HG02840 (cell line): ENCODE measurements at regions not wholly inside any gene's neighbourhood (a gene's known extent, or its start where the extent isn't known, plus 50 kb on each side); places are given as distances from the start of the nearest gene placed in this dataset.

ENCODE experiments used
- ATAC-seq: cut with Tn5 transposase; IDR thresholded peaks from one replicate; pipeline ENCODE4 v1.9.1; 2021; ENCODE audit warnings: mild to moderate bottlenecking, moderate library complexity, moderate number of reproducible peaks; ENCODE audit not compliant: unreplicated experiment, low FRiP score

GRCh38 chr18:45456090-45457021, 158.9 kb upstream of the SLC14A2 start:
- no peak for ATAC-seq

GRCh38 chr18:45458033-45458432, 157.2 kb upstream of the SLC14A2 start:
- ATAC-seq, result no peak

DNA sequence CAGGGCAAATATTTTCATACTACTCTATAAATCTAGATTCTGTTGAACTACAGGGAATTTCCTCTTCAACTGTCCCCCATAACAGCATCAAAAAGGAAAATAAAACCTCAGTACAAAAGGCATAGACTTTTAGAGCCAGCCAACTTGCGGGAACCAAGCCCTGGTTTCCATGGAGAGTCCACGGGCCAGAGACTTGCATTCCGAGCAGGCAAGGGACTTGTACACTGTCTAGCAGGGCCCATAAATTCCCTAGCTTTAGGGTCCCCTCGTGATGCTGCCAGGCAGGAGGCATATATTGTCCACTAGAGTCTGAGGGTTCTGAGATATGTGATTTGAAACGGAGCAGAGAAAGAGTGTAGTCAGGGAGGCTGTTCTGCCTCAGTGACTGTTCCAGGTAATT, 153.1 kb upstream of the SLC14A2 start:
- no peak for ATAC-seq

DNA sequence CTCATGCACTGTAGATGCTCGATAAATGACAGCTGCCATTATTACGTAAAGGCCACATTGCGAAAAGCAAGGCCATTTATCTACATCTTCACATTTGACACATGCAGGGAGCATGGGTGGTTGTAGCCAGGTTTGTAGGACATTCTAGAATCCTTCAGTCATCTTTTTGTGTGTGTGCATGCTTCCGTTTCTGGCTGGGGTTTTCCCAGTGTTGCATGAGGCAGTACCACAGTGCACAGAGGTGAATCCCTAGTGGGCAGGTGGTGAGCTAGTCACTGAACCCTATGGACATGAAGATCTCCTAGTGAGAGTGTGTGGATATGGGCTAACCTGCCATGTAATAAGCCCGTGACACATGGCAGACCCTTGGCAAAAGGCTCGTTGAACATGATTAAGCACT, 151.8 kb upstream of the SLC14A2 start:
- ATAC-seq, result no peak

GRCh38 chr18:45464619-45465018, 150.7 kb upstream of the SLC14A2 start:
- no peak for ATAC-seq

- ATAC-seq, result no peak
Observed at GRCh38 chr18:45467293-45467692, 148.0 kb upstream of the SLC14A2 start.

DNA sequence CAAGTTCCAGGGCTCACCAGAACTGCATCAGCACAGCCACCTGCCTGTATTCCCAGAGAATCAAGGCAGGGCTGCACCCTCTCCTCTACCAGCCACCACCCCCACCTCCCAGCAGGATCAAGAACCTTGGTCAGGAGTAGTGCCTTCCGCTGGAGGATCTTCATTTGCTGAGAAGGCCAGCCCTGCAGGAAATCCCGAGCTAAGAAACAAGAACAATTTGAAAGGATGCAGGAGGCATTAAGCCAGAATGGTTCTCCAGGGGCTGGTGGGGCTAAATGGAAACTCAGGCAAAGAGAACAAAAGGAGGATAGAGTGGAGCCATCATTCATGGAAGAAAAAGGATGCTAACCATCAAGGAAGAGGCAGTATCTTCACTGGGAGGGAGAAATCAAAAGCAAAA, 147.3 kb upstream of the SLC14A2 start:
- no peak for ATAC-seq

- no peak for ATAC-seq
Observed at GRCh38 chr18:45478889-45479288, 136.4 kb upstream of the SLC14A2 start.

DNA sequence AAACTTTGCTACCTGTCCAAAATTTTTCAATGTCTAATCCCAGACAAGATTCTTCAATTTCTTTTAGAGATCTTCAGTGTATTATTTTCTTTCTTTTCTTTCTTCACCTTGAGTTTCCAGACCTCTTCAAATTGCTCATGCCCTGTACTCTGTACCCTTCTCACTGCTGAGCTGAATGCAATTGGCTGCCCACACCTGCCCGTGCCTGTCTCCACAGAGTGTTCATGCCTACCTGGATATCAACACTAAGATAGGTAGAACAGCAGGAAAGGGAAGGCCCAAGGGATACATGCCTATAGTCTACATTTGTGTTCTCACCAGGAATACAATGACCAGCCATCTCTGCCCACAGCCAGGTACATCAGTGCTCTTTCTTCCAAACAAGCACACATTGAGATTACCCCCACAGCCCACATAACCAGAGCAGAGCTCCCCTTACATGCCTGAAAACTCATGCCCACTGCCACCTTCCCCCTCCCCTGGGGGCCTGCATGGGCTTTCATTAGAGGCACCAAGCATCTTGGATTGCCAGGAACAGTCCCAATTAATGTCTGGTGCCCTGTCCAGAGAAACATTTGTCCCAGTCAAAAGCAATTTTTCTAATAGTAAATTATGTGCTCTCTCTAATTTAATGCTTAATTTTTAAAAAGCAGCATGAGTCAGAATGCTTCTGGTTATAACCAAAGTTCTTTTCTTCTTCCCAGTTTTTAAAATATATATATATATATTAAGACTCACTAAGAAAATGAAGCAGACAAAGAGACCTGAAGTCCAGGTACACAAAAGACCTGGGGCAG, 134.9 kb upstream of the SLC14A2 start:
- no peak for ATAC-seq

DNA sequence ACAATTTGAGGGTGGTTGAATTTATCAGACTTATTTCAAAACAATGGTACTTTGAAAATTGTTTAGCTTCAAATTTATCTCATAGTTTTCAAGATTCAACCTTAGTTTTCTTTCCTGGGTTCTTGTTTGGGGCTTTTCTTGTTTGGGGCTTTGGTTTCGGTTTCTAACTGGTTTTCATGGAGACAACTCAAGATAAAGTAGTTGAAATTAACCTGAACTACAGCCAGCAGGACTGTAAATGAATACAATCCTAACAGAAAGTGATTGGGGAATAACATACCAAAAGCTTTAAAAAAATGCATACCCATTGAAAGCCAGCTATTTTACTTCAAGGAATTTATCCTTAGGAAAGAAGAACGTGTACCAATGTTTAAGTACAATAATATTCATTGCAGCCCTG, 133.5 kb upstream of the SLC14A2 start:
- no peak for ATAC-seq

GRCh38 chr18:45482286-45482685, 133.0 kb upstream of the SLC14A2 start:
- no peak for ATAC-seq

DNA sequence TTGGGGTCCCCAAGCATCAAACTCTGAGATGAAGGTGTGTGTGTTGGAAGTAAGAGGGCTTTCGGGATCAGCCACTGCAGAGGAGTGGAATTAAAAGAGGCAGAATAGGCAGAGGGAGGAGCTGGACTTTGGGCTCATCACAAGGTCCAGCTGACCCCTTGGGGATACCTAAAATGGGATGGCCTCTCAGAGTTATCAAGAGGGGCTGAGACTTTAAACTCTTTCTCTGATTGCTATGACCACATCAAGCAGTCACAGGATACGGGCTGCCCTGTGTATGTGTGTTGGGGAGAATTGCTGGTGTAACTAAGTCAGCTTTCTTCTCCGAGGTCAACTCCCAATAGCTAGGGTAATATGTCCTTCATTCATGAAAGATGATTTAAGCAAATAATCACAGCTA, 127.7 kb upstream of the SLC14A2 start:
- ATAC-seq, result no peak

- ATAC-seq, result no peak
Observed at GRCh38 chr18:45488645-45489044, 126.6 kb upstream of the SLC14A2 start.

GRCh38 chr18:45493830-45494229, 121.4 kb upstream of the SLC14A2 start:
- ATAC-seq, result no peak

DNA sequence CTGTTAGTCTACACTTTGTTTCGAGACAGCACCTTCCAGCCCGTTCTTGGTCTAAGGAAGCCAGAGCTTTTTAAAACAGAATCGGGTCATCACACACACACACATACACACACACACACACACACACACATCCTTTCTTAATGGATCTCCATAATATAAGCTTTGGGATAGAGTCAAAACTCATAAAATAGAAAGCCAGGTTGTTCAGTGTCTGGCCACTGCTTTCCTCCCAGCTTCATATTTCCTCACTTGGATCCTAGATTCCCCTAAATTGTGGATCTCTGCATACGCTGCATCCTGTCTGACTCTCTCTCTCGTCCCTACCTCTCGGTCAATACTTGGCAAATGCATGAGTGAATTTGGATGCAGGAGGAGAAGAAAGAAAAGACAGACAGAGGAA, 120.5 kb upstream of the SLC14A2 start:
- no peak for ATAC-seq

DNA sequence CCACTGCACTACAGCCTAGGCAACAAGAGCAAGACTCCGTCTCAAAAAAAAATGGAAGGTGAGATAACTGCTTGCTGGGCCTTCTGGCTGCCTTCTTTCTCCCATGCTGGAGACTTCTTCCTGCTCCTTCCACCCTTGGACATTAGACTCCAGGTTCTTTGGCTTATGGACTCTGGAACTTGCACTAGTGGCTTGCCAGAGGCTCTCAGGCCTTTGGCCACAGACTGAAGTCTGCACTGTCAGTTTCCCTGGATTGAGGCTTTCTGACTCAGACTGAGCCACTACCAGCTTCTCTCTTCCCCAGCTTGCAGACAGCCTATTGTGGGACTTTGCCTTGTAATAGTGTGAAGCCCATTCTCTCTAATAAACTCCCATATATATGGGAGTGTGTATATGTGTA, 118.5 kb upstream of the SLC14A2 start:
- ATAC-seq, result no peak

DNA sequence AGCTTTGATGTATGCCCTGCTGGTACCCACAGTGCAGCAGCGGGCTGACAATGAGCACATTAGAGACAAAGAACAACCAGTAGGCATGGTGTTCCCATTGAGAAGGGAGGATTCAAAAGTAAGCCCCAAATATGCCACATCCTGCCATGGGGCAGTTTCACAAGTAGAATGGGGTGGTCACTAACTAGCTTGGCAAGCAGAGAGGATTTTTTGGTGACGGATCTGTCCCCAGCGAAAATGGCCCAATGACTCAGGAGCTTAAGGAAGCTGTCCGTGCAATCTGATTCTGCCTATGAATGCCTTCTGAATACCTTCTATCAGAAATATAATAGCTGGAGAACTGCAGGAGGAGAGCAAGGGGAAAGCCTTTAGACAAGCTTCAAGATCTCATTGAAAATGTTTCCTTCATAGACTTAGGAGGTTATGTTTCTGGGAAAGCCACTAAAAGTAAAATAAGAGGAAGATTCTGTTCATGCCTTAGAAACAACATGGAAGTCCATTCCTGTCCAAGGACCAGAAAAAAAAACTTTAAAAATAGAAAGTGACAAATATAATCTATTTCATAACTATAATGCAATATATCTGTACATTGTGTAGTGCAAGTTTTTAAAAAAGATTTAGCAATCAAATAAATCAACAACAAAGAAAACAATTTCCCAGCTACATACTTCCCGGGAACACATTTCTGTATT, 117.5 kb upstream of the SLC14A2 start:
- no peak for ATAC-seq

GRCh38 chr18:45498287-45498658, 117.0 kb upstream of the SLC14A2 start:
- ATAC-seq, result no peak

DNA sequence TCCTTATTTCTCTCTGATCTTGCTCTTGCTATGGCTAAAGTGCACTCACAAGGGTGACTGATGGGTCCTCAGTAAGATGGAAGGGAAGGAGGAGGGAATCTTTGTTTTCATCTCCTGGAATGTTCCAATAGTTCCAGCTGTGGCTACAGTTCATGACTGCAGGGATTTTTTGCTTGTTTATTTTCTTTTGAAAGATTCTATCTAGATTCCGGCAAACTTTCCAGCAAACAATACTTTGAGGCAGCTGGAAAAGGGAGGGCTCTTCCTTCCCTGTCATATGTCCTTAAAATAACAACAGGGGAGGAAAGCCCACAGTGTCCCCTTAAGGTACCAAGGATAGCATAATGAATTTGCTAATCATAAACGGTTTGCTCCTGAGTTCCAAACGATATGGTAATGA, 111.3 kb upstream of the SLC14A2 start:
- no peak for ATAC-seq

DNA sequence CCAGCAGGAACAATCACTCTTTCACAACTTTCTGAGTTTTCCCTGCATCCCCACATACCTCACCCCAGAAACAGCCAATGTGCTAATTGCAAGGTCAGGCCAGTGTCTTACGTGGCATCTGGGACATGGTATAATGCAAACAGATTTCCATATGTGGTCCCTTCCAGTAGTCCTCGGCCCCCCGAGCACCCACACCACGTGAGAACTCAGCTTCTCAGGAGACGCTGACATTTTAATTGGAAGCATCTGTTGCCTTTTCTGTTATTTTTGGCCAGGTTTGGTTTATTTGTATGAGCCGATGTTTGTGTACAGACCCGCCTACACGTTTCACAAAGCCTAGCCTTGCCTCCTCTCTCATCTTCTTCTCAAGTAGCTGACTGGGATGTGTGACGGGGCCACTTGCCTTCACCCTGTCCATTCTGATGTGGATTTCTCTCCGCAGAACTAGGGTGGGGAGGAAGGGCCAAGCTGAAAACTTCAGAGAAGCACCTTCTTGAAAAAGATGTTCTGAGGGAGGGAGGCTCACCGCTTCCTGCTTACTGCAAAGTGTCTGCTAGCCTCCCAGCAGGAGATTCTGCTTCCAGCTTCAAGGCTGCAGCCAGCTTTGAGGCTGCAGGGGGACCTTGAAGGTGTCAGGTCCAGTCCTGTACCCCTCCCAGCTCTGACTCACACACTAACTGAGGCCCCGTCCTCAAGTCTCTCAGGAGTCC, 109.6 kb upstream of the SLC14A2 start:
- ATAC-seq, result no peak
